SK-N-SH treated with all-trans-retinoic acid at 6 μM for 48 hours (cell line): ENCODE measurements at regions not wholly inside any gene's neighbourhood (a gene's known extent, or its start where the extent isn't known, plus 50 kb on each side); places are given as distances from the start of the nearest gene placed in this dataset.

Experiments used
- ATAC-seq: fragments of 200-7000 bp; cut with Tn5 transposase; 3 replicates; pipeline ENCODE4 v1.9.1; 2020; ENCODE audit warnings: mild to moderate bottlenecking, moderate library complexity
- ARNTL ChIP-seq: fragments of 450-650 bp; formaldehyde crosslinking; IDR thresholded peaks from 2 replicates; pipeline ENCODE4 v1.5.0; 2020; ENCODE audit warnings: low read depth, mild to moderate bottlenecking, moderate library complexity, borderline replicate concordance
- BACH2 ChIP-seq: fragments of 250-450 bp; sonication (Bioruptor Pico); IDR thresholded peaks from 2 replicates; pipeline ENCODE4 v1.9.0; 2021; ENCODE audit warnings: mild to moderate bottlenecking, borderline replicate concordance
- CSDC2 ChIP-seq: fragments of 250-450 bp; sonication (Bioruptor Pico); IDR thresholded peaks from 2 replicates; pipeline ENCODE4 v1.5.0; 2020; ENCODE audit warnings: mild to moderate bottlenecking, moderate library complexity
- ESRRG ChIP-seq: fragments of 250-450 bp; sonication (Bioruptor Pico); IDR thresholded peaks from 2 replicates; pipeline ENCODE4 v1.6.1; 2021; ENCODE audit warnings: mild to moderate bottlenecking
- GLIS3 ChIP-seq: fragments of 250-450 bp; sonication (Bioruptor Pico); IDR thresholded peaks from 2 replicates; pipeline ENCODE4 v1.5.0; 2020; ENCODE audit warnings: mild to moderate bottlenecking, moderate library complexity
- ISL1 ChIP-seq: fragments of 250-450 bp; sonication (Bioruptor Pico); IDR thresholded peaks from 2 replicates; pipeline ENCODE4 v2.1.2; 2022; ENCODE audit warnings: mild to moderate bottlenecking, moderate library complexity
- OSR1 ChIP-seq: fragments of 250-450 bp; sonication (Bioruptor Pico); IDR thresholded peaks from 2 replicates; pipeline ENCODE4 v1.8.0; 2022; ENCODE audit warnings: moderate library complexity, mild to moderate bottlenecking, inconsistent platforms
- PPARA ChIP-seq: fragments of 250-450 bp; sonication (Bioruptor Pico); IDR thresholded peaks from 2 replicates; pipeline ENCODE4 v1.5.0; 2020; ENCODE audit warnings: mild to moderate bottlenecking, borderline replicate concordance
- RARB ChIP-seq: fragments of 250-450 bp; sonication (Bioruptor Pico); IDR thresholded peaks from 2 replicates; pipeline ENCODE4 v1.8.0; 2021; ENCODE audit warnings: mild to moderate bottlenecking, moderate library complexity
- TCF4 ChIP-seq: fragments of 250-450 bp; sonication (Bioruptor Pico); IDR thresholded peaks from 2 replicates; pipeline ENCODE4 v1.8.0; 2021; ENCODE audit warnings: mild to moderate bottlenecking, moderate library complexity, borderline replicate concordance
- TOX ChIP-seq: fragments of 250-450 bp; sonication (Bioruptor Pico); IDR thresholded peaks from 2 replicates; pipeline ENCODE4 v1.8.0; 2021; ENCODE audit warnings: mild to moderate bottlenecking, moderate library complexity, borderline replicate concordance
- ZC3H10 ChIP-seq: fragments of 250-450 bp; sonication (Bioruptor Pico); IDR thresholded peaks from 2 replicates; pipeline ENCODE4 v1.5.1; 2021; ENCODE audit warnings: mild to moderate bottlenecking, moderate library complexity
- ZFP3 ChIP-seq: fragments of 250-450 bp; sonication (Bioruptor Pico); IDR thresholded peaks from 2 replicates; pipeline ENCODE4 v1.5.0; 2020; ENCODE audit warnings: mild to moderate bottlenecking, moderate library complexity
- ZNF565 ChIP-seq: fragments of 450-650 bp; formaldehyde crosslinking; conservative IDR thresholded peaks from 2 replicates; pipeline ENCODE4 v1.5.0; 2020; ENCODE audit warnings: low read depth, mild to moderate bottlenecking, moderate library complexity
- ZNF70 ChIP-seq: fragments of 450-650 bp; formaldehyde crosslinking; IDR thresholded peaks from 2 replicates; pipeline ENCODE4 v1.5.0; 2020; ENCODE audit warnings: mild to moderate bottlenecking, moderate library complexity
- ZNF8 ChIP-seq: fragments of 450-650 bp; formaldehyde crosslinking; IDR thresholded peaks from 2 replicates; pipeline ENCODE4 v1.5.0; 2020; ENCODE audit warnings: mild to moderate bottlenecking, moderate library complexity
- TF ChIP-seq, protein P1 (sequence below): fragments of 250-450 bp; sonication (Bioruptor Pico); IDR thresholded peaks from 2 replicates; pipeline ENCODE4 v1.8.0; 2021; ENCODE audit warnings: low read depth, mild to moderate bottlenecking, moderate library complexity, borderline replicate concordance
- TF ChIP-seq, protein P2 (sequence below): fragments of 250-450 bp; sonication (Bioruptor Pico); IDR thresholded peaks from 2 replicates; pipeline ENCODE4 v1.5.1; 2021; ENCODE audit warnings: mild to moderate bottlenecking, moderate library complexity
- TF ChIP-seq, protein P3 (sequence below): fragments of 250-450 bp; sonication (Bioruptor Pico); IDR thresholded peaks from 2 replicates; pipeline ENCODE4 v1.5.0; 2020; ENCODE audit warnings: mild to moderate bottlenecking, moderate library complexity

DNA sequence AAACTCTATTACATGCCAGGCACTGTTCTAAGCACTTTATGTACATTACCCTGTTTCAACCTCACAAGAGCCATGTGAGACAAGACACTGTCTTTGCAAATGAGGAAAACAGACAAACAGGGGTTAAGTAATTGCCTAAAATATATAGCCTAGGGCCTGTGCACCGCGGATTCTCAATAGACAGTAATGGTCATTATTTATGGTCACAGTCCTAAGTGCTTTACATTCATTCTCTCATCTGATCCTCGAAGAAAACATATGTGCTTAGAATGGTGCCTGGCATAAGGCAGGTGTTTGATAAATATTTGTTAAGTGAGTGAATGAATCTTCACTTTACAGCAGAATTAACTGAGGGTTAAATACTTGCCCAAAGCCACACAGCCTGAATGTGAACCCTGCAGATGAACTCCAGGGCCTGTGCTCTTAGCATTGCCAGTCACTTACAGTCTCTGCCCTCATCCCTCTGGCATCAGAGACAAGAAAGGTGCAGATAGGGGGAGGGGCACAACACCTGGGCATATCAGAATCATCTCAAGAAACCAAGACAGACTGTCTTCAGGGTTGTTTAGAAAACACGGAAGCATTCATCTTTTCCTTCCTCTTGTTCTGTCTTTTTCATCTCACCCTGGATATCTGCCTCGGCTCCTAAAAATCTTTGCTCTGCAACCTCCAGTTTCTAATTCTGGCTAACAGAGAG is 92.8 kb upstream of the SASH1 start:
- TF ChIP-seq BACH2 (CRISPR knock-in tag): no peak
- no peak for TF ChIP-seq ZNF565 (CRISPR knock-in tag)
- TF ChIP-seq OSR1: no peak
- no peak for TF ChIP-seq ZNF70
- TF ChIP-seq GLIS3: no peak
- no peak for TF ChIP-seq PPARA (CRISPR knock-in tag)
- TF ChIP-seq, all 23 proteins: peak for 0
- ATAC-seq: no peak

DNA sequence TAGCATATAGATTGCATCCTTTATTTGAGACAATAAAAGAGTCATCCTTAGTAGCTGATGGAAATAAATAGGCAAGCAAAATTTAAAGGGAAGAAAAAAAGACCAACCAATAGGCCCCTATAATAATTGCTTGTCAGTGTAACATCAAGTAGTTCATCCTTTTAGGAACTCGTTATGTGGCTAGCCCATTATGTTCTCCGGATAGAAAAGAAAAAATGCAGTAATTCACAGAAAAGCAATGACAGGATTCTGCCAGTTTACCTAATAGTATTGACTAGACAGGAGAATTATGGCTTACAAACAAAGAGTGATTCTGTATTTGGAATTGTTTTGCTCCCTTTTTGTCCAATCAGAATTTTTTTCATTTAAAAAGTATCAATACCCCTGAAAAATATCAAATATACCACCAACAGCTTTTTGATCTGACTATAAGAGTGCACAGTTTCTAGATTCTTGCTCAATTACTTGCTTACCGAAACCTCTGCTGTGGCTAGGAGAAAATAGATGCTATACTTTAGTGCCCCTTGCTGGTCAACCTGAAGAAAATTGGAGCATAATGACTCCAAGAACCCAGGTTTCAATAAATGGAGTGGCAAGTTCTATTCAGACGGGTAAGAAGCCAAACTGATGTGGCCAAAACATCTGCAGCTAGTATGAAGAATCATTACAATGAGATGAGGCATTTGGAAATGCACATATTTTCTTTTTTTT is 91.5 kb upstream of the SASH1 start:
- no peak for TF ChIP-seq ZFP3 (CRISPR knock-in tag)
- no peak for TF ChIP-seq TOX (CRISPR knock-in tag)
- TF ChIP-seq GLIS3: no peak
- no peak for TF ChIP-seq ZNF565 (CRISPR knock-in tag)

DNA sequence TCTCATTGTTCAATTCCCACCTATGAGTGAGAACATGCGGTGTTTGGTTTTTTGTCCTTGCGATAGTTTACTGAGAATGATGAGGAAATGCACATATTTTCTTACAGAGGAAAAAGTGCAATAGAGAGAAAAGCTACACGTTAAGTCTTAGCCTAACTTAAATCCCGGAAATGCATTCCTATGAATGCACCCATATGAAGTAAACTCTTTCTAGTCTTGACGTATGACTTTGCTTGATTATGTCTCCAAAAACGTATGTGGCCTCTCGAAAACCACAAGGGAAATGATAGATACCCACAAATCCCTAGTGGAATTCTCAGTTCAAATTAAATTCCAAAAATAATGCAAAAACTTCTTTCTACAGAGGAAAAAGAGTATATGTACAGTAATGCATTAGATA is 90.7 kb upstream of the SASH1 start:
- TF ChIP-seq ZNF565 (CRISPR knock-in tag): no peak
- no peak for TF ChIP-seq ARNTL
- TF ChIP-seq ZNF8 (CRISPR knock-in tag): no peak
- TF ChIP-seq TOX (CRISPR knock-in tag): no peak
- no peak for TF ChIP-seq CSDC2 (CRISPR knock-in tag)
- TF ChIP-seq, protein P1, sequence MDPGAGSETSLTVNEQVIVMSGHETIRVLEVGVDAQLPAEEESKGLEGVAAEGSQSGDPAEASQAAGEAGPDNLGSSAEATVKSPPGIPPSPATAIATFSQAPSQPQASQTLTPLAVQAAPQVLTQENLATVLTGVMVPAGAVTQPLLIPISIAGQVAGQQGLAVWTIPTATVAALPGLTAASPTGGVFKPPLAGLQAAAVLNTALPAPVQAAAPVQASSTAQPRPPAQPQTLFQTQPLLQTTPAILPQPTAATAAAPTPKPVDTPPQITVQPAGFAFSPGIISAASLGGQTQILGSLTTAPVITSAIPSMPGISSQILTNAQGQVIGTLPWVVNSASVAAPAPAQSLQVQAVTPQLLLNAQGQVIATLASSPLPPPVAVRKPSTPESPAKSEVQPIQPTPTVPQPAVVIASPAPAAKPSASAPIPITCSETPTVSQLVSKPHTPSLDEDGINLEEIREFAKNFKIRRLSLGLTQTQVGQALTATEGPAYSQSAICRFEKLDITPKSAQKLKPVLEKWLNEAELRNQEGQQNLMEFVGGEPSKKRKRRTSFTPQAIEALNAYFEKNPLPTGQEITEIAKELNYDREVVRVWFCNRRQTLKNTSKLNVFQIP (CRISPR knock-in tag): no peak
- no peak for TF ChIP-seq RARB (CRISPR knock-in tag)
- TF ChIP-seq, protein P2, sequence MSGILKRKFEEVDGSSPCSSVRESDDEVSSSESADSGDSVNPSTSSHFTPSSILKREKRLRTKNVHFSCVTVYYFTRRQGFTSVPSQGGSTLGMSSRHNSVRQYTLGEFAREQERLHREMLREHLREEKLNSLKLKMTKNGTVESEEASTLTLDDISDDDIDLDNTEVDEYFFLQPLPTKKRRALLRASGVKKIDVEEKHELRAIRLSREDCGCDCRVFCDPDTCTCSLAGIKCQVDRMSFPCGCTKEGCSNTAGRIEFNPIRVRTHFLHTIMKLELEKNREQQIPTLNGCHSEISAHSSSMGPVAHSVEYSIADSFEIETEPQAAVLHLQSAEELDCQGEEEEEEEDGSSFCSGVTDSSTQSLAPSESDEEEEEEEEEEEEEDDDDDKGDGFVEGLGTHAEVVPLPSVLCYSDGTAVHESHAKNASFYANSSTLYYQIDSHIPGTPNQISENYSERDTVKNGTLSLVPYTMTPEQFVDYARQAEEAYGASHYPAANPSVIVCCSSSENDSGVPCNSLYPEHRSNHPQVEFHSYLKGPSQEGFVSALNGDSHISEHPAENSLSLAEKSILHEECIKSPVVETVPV (CRISPR knock-in tag): no peak
- no peak for TF ChIP-seq OSR1
- TF ChIP-seq ISL1: no peak
- no peak for TF ChIP-seq ZC3H10 (CRISPR knock-in tag)
- no peak for TF ChIP-seq ZNF70
- no peak for TF ChIP-seq GLIS3
- TF ChIP-seq TCF4 (CRISPR knock-in tag): no peak
- ATAC-seq: no peak

More for the DNA sequence above, 91.5 kb upstream of the SASH1 start:
- ATAC-seq: peak; percentile 95

DNA sequence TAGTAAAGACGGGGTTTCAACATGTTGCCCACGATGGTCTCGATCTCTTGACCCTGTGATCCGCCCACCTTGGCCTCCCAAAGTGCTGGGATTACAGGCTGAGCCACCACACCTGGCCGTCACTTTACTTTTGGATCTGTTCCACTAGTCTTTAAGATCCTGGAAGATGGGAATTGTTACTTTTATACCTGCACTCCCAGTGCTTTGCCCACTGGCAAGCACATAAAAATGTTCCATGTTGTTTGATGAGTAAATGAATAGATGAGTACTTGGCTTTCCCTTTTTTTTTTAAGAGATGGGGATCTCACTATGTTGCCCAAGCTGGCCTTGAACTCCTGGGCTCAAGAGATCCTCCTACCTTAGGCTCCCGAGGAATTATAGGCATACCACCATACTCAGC is 84.8 kb upstream of the SASH1 start:
- ATAC-seq: no peak

More for the DNA sequence above, 84.8 kb upstream of the SASH1 start:
- no peak for TF ChIP-seq PPARA (CRISPR knock-in tag)
- no peak for TF ChIP-seq TCF4 (CRISPR knock-in tag)
- TF ChIP-seq ARNTL: no peak
- TF ChIP-seq OSR1: no peak
- no peak for TF ChIP-seq ESRRG (CRISPR knock-in tag)
- no peak for TF ChIP-seq CSDC2 (CRISPR knock-in tag)
- TF ChIP-seq, protein P3, sequence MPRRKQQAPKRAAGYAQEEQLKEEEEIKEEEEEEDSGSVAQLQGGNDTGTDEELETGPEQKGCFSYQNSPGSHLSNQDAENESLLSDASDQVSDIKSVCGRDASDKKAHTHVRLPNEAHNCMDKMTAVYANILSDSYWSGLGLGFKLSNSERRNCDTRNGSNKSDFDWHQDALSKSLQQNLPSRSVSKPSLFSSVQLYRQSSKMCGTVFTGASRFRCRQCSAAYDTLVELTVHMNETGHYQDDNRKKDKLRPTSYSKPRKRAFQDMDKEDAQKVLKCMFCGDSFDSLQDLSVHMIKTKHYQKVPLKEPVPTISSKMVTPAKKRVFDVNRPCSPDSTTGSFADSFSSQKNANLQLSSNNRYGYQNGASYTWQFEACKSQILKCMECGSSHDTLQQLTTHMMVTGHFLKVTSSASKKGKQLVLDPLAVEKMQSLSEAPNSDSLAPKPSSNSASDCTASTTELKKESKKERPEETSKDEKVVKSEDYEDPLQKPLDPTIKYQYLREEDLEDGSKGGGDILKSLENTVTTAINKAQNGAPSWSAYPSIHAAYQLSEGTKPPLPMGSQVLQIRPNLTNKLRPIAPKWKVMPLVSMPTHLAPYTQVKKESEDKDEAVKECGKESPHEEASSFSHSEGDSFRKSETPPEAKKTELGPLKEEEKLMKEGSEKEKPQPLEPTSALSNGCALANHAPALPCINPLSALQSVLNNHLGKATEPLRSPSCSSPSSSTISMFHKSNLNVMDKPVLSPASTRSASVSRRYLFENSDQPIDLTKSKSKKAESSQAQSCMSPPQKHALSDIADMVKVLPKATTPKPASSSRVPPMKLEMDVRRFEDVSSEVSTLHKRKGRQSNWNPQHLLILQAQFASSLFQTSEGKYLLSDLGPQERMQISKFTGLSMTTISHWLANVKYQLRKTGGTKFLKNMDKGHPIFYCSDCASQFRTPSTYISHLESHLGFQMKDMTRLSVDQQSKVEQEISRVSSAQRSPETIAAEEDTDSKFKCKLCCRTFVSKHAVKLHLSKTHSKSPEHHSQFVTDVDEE (CRISPR knock-in tag): no peak
